ENCODE measurements at regions not wholly inside any gene's neighbourhood (a gene's known extent, or its start where the extent isn't known, plus 50 kb on each side); places are given as distances from the start of the nearest gene placed in this dataset.

DNA sequence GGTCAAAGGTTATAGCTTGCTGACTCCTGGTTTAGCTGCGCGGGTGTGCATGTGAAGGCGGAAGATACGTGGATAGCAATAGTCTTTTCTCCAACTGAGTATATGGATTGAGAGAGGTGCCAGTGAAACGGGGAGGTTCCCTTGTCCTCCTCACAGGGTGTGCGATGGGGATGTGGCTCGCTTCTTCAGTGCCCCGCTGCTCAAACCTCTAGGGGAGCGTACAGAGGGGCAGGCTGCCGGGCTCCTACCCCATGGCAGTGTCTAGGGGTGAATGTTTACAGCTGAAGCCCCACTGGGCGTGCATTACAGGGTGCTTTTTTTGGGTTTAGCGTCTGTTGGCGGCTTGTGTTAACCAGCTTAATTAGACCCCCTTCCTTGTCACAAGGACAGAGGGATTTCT, 438.5 kb downstream of the CCSER2 start (continued):
- TF ChIP-seq, protein P1, sequence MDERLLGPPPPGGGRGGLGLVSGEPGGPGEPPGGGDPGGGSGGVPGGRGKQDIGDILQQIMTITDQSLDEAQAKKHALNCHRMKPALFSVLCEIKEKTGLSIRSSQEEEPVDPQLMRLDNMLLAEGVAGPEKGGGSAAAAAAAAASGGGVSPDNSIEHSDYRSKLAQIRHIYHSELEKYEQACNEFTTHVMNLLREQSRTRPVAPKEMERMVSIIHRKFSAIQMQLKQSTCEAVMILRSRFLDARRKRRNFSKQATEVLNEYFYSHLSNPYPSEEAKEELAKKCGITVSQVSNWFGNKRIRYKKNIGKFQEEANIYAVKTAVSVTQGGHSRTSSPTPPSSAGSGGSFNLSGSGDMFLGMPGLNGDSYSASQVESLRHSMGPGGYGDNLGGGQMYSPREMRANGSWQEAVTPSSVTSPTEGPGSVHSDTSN (CRISPR knock-in tag; IDR thresholded peaks at IDR 0.05; ENCODE audit: low read depth) = no peak
- TF ChIP-seq, protein P1 (tag; conservative IDR thresholded peaks at IDR 0.05; ENCODE audit: low read depth) = no peak
- TF ChIP-seq, protein P2, sequence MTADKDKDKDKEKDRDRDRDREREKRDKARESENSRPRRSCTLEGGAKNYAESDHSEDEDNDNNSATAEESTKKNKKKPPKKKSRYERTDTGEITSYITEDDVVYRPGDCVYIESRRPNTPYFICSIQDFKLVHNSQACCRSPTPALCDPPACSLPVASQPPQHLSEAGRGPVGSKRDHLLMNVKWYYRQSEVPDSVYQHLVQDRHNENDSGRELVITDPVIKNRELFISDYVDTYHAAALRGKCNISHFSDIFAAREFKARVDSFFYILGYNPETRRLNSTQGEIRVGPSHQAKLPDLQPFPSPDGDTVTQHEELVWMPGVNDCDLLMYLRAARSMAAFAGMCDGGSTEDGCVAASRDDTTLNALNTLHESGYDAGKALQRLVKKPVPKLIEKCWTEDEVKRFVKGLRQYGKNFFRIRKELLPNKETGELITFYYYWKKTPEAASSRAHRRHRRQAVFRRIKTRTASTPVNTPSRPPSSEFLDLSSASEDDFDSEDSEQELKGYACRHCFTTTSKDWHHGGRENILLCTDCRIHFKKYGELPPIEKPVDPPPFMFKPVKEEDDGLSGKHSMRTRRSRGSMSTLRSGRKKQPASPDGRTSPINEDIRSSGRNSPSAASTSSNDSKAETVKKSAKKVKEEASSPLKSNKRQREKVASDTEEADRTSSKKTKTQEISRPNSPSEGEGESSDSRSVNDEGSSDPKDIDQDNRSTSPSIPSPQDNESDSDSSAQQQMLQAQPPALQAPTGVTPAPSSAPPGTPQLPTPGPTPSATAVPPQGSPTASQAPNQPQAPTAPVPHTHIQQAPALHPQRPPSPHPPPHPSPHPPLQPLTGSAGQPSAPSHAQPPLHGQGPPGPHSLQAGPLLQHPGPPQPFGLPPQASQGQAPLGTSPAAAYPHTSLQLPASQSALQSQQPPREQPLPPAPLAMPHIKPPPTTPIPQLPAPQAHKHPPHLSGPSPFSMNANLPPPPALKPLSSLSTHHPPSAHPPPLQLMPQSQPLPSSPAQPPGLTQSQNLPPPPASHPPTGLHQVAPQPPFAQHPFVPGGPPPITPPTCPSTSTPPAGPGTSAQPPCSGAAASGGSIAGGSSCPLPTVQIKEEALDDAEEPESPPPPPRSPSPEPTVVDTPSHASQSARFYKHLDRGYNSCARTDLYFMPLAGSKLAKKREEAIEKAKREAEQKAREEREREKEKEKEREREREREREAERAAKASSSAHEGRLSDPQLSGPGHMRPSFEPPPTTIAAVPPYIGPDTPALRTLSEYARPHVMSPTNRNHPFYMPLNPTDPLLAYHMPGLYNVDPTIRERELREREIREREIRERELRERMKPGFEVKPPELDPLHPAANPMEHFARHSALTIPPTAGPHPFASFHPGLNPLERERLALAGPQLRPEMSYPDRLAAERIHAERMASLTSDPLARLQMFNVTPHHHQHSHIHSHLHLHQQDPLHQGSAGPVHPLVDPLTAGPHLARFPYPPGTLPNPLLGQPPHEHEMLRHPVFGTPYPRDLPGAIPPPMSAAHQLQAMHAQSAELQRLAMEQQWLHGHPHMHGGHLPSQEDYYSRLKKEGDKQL (CRISPR knock-in tag; IDR thresholded peaks at IDR 0.05; ENCODE audit: borderline replicate concordance) = no peak
- no peak for TF ChIP-seq NRF1 (conservative IDR thresholded peaks at IDR 0.05 in 1 of 2, IDR thresholded peaks at IDR 0.05 in 1 of 2)
- TF ChIP-seq, protein P3, sequence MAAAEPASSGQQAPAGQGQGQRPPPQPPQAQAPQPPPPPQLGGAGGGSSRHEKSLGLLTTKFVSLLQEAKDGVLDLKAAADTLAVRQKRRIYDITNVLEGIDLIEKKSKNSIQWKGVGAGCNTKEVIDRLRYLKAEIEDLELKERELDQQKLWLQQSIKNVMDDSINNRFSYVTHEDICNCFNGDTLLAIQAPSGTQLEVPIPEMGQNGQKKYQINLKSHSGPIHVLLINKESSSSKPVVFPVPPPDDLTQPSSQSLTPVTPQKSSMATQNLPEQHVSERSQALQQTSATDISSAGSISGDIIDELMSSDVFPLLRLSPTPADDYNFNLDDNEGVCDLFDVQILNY (CRISPR knock-in tag; IDR thresholded peaks at IDR 0.05) = no peak
- TF ChIP-seq ZNF124 (CRISPR knock-in tag; IDR thresholded peaks at IDR 0.05) = no peak
- TF ChIP-seq, protein P4, sequence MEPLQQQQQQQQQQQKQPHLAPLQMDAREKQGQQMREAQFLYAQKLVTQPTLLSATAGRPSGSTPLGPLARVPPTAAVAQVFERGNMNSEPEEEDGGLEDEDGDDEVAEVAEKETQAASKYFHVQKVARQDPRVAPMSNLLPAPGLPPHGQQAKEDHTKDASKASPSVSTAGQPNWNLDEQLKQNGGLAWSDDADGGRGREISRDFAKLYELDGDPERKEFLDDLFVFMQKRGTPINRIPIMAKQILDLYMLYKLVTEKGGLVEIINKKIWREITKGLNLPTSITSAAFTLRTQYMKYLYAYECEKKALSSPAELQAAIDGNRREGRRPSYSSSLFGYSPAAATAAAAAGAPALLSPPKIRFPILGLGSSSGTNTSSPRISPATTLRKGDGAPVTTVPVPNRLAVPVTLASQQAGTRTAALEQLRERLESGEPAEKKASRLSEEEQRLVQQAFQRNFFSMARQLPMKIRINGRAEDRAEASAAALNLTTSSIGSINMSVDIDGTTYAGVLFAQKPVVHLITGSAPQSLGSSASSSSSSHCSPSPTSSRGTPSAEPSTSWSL (CRISPR knock-in tag; IDR thresholded peaks at IDR 0.05; ENCODE audit: borderline replicate concordance) = no peak

Measured in K562 (cell line).